Fibroblast of lung (primary cell): ENCODE measurements at regions not wholly inside any gene's neighbourhood (a gene's known extent, or its start where the extent isn't known, plus 50 kb on each side); places are given as distances from the start of the nearest gene placed in this dataset.
"Not testable (repeated sequence)": the region's sequence is repeated elsewhere in the genome, so short reads cannot be mapped to it uniquely, and the experiment has no call there.

Source experiments
- DNase-seq, 2 donors: peaks; one replicate each; pipeline versions ENCODE4 v3.0.0 to v3.0.0-alpha.2; 2010; ENCODE audit warnings: low read depth in 2 of 2
- H2AFZ ChIP-seq: 2 replicates; pipeline ENCODE4 v1.5.1; 2012; ENCODE audit warnings: low read length, control low read depth, inconsistent platforms
- H3K27ac ChIP-seq: 2 replicates; pipeline ENCODE4 v1.5.1; 2011; ENCODE audit warnings: low read length, control low read depth; ENCODE audit not compliant: insufficient read depth
- H3K27me3 ChIP-seq: 2 replicates; pipeline ENCODE4 v1.5.1; 2011; ENCODE audit warnings: mild to moderate bottlenecking, low read length; ENCODE audit not compliant: control insufficient read depth, insufficient read depth
- H3K36me3 ChIP-seq: 2 replicates; pipeline ENCODE4 v1.5.1; 2011; ENCODE audit warnings: low read length; ENCODE audit not compliant: control insufficient read depth, insufficient read depth
- H3K4me1 ChIP-seq: 2 replicates; pipeline ENCODE4 v1.5.1; 2011; ENCODE audit warnings: low read length; ENCODE audit not compliant: control insufficient read depth, insufficient read depth; ENCODE audit errors: extremely low read depth
- H3K4me2 ChIP-seq: 2 replicates; pipeline ENCODE4 v1.5.1; 2011; ENCODE audit warnings: low read length, control low read depth; ENCODE audit not compliant: insufficient read depth; ENCODE audit errors: extremely low read depth
- H3K4me3 ChIP-seq, 4 experiments: fragments of 200-600 bp in 1 of 4; sonication (generic) in 1 of 4; replicated peaks in 1 of 4; 2 replicates each; pipeline ENCODE4 v1.5.1; 2011 to 2016; ENCODE audit warnings: low read length in 4 of 4, low read depth in 3 of 4, mild to moderate bottlenecking in 3 of 4, control low read depth in 2 of 4, inconsistent platforms in 1 of 4, mixed read lengths in 1 of 4; ENCODE audit not compliant: insufficient read depth in 1 of 4; ENCODE audit errors: control extremely low read depth in 1 of 4
- H3K79me2 ChIP-seq: 2 replicates; pipeline ENCODE4 v1.5.1; 2012; ENCODE audit warnings: mild to moderate bottlenecking, low read length, inconsistent platforms; ENCODE audit not compliant: control insufficient read depth, insufficient read depth
- H3K9ac ChIP-seq: 2 replicates; pipeline ENCODE4 v1.5.1; 2011; ENCODE audit warnings: mild to moderate bottlenecking, low read length, control low read depth; ENCODE audit not compliant: insufficient read depth
- H3K9me3 ChIP-seq: 2 replicates; pipeline ENCODE4 v1.5.1; 2012; ENCODE audit warnings: low read depth, low read length; ENCODE audit not compliant: control insufficient read depth, insufficient read depth
- H4K20me1 ChIP-seq: 2 replicates; pipeline ENCODE4 v1.5.1; 2011; ENCODE audit warnings: low read length; ENCODE audit not compliant: control insufficient read depth, insufficient read depth; ENCODE audit errors: extremely low read depth
- CTCF ChIP-seq, 2 donors: IDR thresholded peaks in 1 of 2; conservative IDR thresholded peaks in 1 of 2; 1 replicate in 1 of 2; 2 replicates in 1 of 2; pipeline ENCODE4 v1.5.1; 2011 to 2012; ENCODE audit warnings: low read length in 2 of 2, control low read depth in 1 of 2, inconsistent platforms in 1 of 2, low read depth in 1 of 2, mild to moderate bottlenecking in 1 of 2
- EZH2 ChIP-seq: IDR thresholded peaks from 2 replicates; pipeline ENCODE4 v1.5.1; 2012; ENCODE audit warnings: low read length, control low read depth, mild to moderate bottlenecking; ENCODE audit errors: missing control alignments

GRCh38 chrX:45479196-45479834 is 278.6 kb upstream of the DIPK2B start:
- H3K4me2 ChIP-seq, result peak overlapping the region; percentile 25
- H3K79me2 ChIP-seq, result no peaks in the 10 kb centered on the region
- no peaks in the 10 kb centered on the region for H3K9me3 ChIP-seq
- H3K4me3 ChIP-seq, result peak overlapping the region in 1 of 4 experiments; percentile 21
- H4K20me1 ChIP-seq, result no peaks in the 10 kb centered on the region
- peak overlapping the region; percentile 91 for H3K27ac ChIP-seq
- peaks cover 2% of the 10 kb centered on the region for H3K4me1 ChIP-seq
- no peaks in the 10 kb centered on the region for H3K27me3 ChIP-seq
- TF ChIP-seq CTCF (conservative IDR thresholded peaks at IDR 0.05 in 1 of 2, IDR thresholded peaks at IDR 0.05 in 1 of 2; ENCODE audit: low read depth in 1 of 2, low read length in 2 of 2) (no peak), EZH2 (no peak)
- H3K9ac ChIP-seq, result peak overlapping the region; percentile 21
- peak; percentile 92 to 95 for DNase-seq
- H2AFZ ChIP-seq, result no peak overlapping the region
- no peaks in the 10 kb centered on the region for H3K36me3 ChIP-seq

- no peak overlapping the region for H2AFZ ChIP-seq
- no peak overlapping the region for H3K9ac ChIP-seq
- no peaks in the 10 kb centered on the region for H3K4me1 ChIP-seq
- H4K20me1 ChIP-seq, result no peaks in the 10 kb centered on the region
- no peaks in the 10 kb centered on the region for H3K79me2 ChIP-seq
- peak; percentile 63 to 70 for DNase-seq
- H3K9me3 ChIP-seq, result no peaks in the 10 kb centered on the region
- peak overlapping the region; percentile 43 for H3K27ac ChIP-seq
- TF ChIP-seq CTCF (conservative IDR thresholded peaks at IDR 0.05 in 1 of 2, IDR thresholded peaks at IDR 0.05 in 1 of 2; ENCODE audit: low read depth in 1 of 2, low read length in 2 of 2) (no peak), EZH2 (no peak)
- no peak overlapping the region for H3K4me2 ChIP-seq
- no peak overlapping the region for H3K4me3 ChIP-seq
- H3K36me3 ChIP-seq, result no peaks in the 10 kb centered on the region
- no peaks in the 10 kb centered on the region for H3K27me3 ChIP-seq
These were observed 272.3 kb upstream of the DIPK2B start for GRCh38 chrX:45472968-45473367.

- H4K20me1 ChIP-seq, H3K4me2 ChIP-seq, H3K4me3 ChIP-seq, H3K27ac ChIP-seq, H3K9ac ChIP-seq, H3K79me2 ChIP-seq, DNase-seq, H2AFZ ChIP-seq, H3K36me3 ChIP-seq, H3K27me3 ChIP-seq, H3K4me1 ChIP-seq, H3K9me3 ChIP-seq: not testable (repeated sequence)
These were observed 266.9 kb upstream of the DIPK2B start for GRCh38 chrX:45467537-45467936.

GRCh38 chrX:45455732-45456131 is 255.1 kb upstream of the DIPK2B start:
- H3K4me3 ChIP-seq, H2AFZ ChIP-seq, H3K36me3 ChIP-seq, H4K20me1 ChIP-seq, H3K9ac ChIP-seq, DNase-seq, H3K79me2 ChIP-seq, H3K9me3 ChIP-seq, H3K4me1 ChIP-seq, H3K4me2 ChIP-seq, H3K27me3 ChIP-seq, H3K27ac ChIP-seq: not testable (repeated sequence)
